Activated CD4-positive, alpha-beta T cell treated with anti-CD3 and anti-CD28 coated beads, Interleukin-2, Interleukin-4, amounts not matched to agents 100 ng/mL and 50 ng/mL, durations not matched to agents 16 hours and 8 hours (primary cell): ENCODE measurements at regions not wholly inside any gene's neighbourhood (a gene's known extent, or its start where the extent isn't known, plus 50 kb on each side); places are given as distances from the start of the nearest gene placed in this dataset.

ENCODE experiments used
- DNase-seq: peaks from one replicate; pipeline ENCODE4 v3.0.0-alpha.2; 2020; ENCODE audit warnings: low spot score

GRCh38 chr15:35159170-35159569 is 74.1 kb upstream of the NANOGP8 start:
- no peak for DNase-seq

DNA sequence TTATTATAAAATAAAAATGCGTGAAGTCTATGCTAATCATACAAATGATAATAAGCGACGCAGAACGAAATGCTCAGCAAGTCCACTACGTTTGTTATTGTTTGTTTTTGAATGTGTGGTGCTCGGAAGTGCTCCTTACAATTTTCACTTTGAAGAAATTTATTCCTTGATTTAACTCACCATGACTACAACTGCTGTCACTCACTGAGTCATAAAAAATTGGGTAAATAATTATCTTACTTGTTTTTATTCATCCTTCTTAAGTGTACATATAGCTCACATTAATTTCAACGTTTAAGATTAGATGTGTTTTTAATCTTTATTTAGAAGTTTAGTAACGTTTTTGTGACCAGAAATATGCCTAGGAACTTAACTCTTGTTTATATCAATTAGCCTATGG is 66.7 kb upstream of the NANOGP8 start:
- DNase-seq, result no peak

- no peak for DNase-seq
Observed at GRCh38 chr15:35151381-35151780, 66.3 kb upstream of the NANOGP8 start.

- no peak for DNase-seq
Observed at GRCh38 chr15:35150361-35150760, 65.3 kb upstream of the NANOGP8 start.

GRCh38 chr15:35145336-35145735 is 60.2 kb upstream of the NANOGP8 start:
- no peak for DNase-seq

GRCh38 chr15:35142578-35142977 is 57.5 kb upstream of the NANOGP8 start:
- DNase-seq, result no peak

DNA sequence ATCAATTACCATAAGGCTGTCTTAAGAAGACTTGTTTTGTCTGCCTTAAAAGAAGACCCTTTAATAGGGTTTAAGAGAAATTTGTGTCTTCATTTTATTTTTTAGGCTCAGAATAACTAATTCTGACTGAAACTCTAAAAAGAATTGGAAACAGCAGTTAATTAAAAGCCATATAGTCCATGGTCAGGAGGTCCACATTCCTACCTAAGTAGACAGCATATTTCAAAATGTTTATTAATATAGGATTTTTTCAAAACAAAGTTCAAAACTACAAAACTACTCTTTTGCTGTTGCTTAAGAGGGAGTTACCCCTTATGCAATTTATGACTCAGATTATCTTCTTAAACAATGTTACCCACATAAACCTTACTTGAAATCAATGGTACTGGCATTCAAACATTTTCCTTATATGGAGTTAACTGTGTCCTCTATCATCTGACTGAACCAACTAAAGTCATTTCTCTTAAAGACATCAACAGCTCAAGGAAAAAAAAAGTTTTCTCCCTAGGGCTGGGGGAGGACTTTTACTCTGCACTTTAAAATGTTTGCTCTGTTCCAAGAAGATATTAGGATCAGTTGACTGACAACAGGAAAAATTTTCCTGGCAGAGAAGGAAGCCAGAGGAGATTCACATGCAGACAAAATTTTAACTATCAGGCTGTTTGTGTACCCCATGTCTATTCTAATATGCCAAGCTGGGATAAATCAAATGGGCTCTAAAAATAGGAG is 56.8 kb upstream of the NANOGP8 start:
- DNase-seq, result no peak

DNA sequence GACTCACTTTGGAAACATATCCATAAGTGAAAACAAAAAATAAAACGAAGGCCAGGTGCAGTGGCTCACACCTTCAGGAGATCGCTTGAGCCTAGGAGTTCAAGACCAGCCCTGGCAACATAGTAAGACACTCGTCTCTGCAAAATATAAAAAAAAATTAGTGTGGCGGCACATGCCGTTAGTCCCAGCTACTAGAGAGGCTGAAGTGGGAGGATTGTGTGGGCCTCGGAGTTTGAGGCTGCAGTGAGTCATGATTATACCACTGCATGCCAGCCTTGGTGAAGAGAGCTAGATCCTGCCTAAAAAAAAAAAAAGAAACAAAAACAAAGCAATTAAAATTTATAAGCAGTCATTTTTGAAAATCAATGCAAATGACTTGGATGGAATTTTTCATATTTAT is 54.7 kb upstream of the NANOGP8 start:
- no peak for DNase-seq

GRCh38 chr15:35137190-35137574 is 52.1 kb upstream of the NANOGP8 start:
- no peak for DNase-seq

DNA sequence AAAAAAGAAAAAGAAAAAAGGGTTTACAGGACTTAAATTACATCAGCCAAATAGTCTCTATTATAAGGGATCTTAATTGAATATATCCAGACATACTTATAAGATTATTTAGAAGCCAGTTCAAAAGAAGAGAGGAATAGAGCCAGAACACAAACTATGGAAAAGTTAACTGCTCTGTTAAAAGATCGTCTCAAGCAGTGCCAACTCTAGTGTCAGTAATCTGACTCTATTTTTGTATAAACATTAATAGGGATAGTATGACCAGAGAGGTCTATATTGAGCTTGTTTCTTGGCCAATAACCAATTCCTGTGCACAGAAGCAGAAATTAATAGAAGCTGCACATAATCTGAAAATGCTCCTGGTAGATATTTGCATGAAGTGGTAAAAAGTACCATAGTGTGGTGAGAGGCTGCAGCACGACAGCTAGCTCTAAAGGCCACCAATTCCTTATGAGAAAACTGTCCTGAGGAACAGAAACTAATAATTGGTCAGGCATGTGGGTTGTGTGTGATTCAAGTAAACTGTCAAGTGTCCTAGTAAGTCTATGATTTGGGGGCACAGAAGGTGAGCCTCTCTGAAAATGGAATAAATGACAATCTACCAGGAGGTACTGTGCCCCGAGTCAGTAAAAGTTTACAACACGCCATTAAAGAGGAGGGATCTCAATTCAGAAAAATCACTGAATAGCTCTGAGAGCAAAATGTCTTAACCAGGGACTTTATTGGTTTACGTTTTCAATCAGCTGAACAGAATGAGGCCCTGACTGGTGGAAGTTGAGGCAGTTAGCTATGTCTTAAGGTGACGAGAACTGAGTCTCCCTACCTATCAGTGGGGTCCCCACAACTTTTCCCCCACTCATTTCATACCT is 51.5 kb upstream of the NANOGP8 start:
- DNase-seq, result no peak
